CD4-positive, alpha-beta T cell treated with Interferon gamma for 1 hour (primary cell): ENCODE measurements at regions not wholly inside any gene's neighbourhood (a gene's known extent, or its start where the extent isn't known, plus 50 kb on each side); places are given as distances from the start of the nearest gene placed in this dataset.
"Not testable (repeated sequence)": the region's sequence is repeated elsewhere in the genome, so short reads cannot be mapped to it uniquely, and the experiment has no call there.

Experiments
- DNase-seq: peaks from one replicate; pipeline ENCODE4 v3.0.0-alpha.2; 2020

- no peak for DNase-seq
Observed at GRCh38 chr7:68038621-68039314, 1042.1 kb downstream of the TYW1 start.

- no peak for DNase-seq
Observed at GRCh38 chr7:68041554-68041953, 1044.9 kb downstream of the TYW1 start.

GRCh38 chr7:68043546-68043945 is 1046.9 kb downstream of the TYW1 start:
- DNase-seq, result no peak

- no peak for DNase-seq
Observed at GRCh38 chr7:68050627-68051026, 1054.0 kb downstream of the TYW1 start.

GRCh38 chr7:68058014-68058413 is 1061.4 kb downstream of the TYW1 start:
- no peak for DNase-seq

- no peak for DNase-seq
Observed at GRCh38 chr7:68063171-68063570, 1066.5 kb downstream of the TYW1 start.

- DNase-seq, result no peak
Observed at GRCh38 chr7:68065581-68065980, 1068.9 kb downstream of the TYW1 start.

- no peak for DNase-seq
Observed at GRCh38 chr7:68067845-68068244, 1071.2 kb downstream of the TYW1 start.

- no peak for DNase-seq
Observed at GRCh38 chr7:68070992-68071391, 1074.4 kb downstream of the TYW1 start.

- no peak for DNase-seq
Observed at GRCh38 chr7:68073701-68074100, 1077.1 kb downstream of the TYW1 start.

- DNase-seq, result no peak
Observed at GRCh38 chr7:68074242-68074641, 1077.6 kb downstream of the TYW1 start.

- no peak for DNase-seq
Observed at GRCh38 chr7:68078157-68078710, 1081.6 kb downstream of the TYW1 start.

GRCh38 chr7:68082066-68082960 is 1085.7 kb downstream of the TYW1 start:
- DNase-seq, result not testable (repeated sequence)

- not testable (repeated sequence) for DNase-seq
Observed at GRCh38 chr7:68082961-68083657, 1086.5 kb downstream of the TYW1 start.

GRCh38 chr7:68087401-68087800 is 1090.8 kb downstream of the TYW1 start:
- DNase-seq, result no peak

GRCh38 chr7:68088879-68089278 is 1092.2 kb downstream of the TYW1 start:
- DNase-seq, result no peak

- DNase-seq, result not testable (repeated sequence)
Observed at GRCh38 chr7:68090256-68090655, 1093.6 kb downstream of the TYW1 start.

- DNase-seq, result no peak
Observed at GRCh38 chr7:68103319-68103718, 1106.7 kb downstream of the TYW1 start.

- DNase-seq, result no peak
Observed at GRCh38 chr7:68107261-68107660, 1110.6 kb downstream of the TYW1 start.

GRCh38 chr7:68107968-68108367 is 1111.3 kb downstream of the TYW1 start:
- DNase-seq, result no peak

GRCh38 chr7:68109299-68109698 is 1112.7 kb downstream of the TYW1 start:
- no peak for DNase-seq

GRCh38 chr7:68119411-68119810 is 1122.8 kb downstream of the TYW1 start:
- DNase-seq, result no peak

GRCh38 chr7:68121056-68121455 is 1124.4 kb downstream of the TYW1 start:
- no peak for DNase-seq
